ENCODE measurements at regions not wholly inside any gene's neighbourhood (a gene's known extent, or its start where the extent isn't known, plus 50 kb on each side); places are given as distances from the start of the nearest gene placed in this dataset.
"Not testable (repeated sequence)": the region's sequence is repeated elsewhere in the genome, so short reads cannot be mapped to it uniquely, and the experiment has no call there.

GRCh38 chr12:87231818-87232217, 797.4 kb downstream of the C12orf50 start:
- DNase-seq = no peak

- no peak for DNase-seq
Measured at GRCh38 chr12:87230441-87230840, 798.8 kb downstream of the C12orf50 start.

GRCh38 chr12:87227162-87227561, 802.0 kb downstream of the C12orf50 start:
- DNase-seq = no peak

GRCh38 chr12:87217491-87217890, 811.7 kb downstream of the C12orf50 start:
- DNase-seq = no peak

- no peak for DNase-seq
Measured at GRCh38 chr12:87216436-87216835, 812.8 kb downstream of the C12orf50 start.

- DNase-seq = no peak
Measured at GRCh38 chr12:87202189-87202588, 827.0 kb downstream of the C12orf50 start.

GRCh38 chr12:87201598-87201997, 827.6 kb downstream of the C12orf50 start:
- no peak for DNase-seq

GRCh38 chr12:87200289-87200979, 828.8 kb downstream of the C12orf50 start:
- no peak for DNase-seq

DNA sequence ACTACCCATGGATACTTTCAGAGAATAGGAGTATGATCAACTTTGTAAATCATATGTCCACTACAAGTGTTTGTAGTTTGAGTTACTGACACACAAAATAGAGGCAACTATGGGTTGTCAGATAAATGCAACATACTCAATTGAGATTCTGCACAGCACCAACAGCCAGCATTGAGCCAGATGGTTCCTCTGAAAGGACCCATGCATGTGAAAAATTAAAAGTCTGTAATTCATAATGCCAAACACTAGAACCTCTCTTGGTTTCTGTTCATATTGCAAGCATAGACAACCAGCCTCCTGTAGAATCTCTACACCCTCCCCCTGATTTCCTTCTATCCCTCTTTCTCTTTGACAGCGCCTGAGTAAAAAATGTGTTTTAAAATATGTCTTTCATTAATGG, 831.0 kb downstream of the C12orf50 start:
- no peak for DNase-seq

GRCh38 chr12:87196321-87196720, 832.9 kb downstream of the C12orf50 start:
- DNase-seq = no peak

- not testable (repeated sequence) for DNase-seq
Measured at GRCh38 chr12:87194389-87194788, 834.8 kb downstream of the C12orf50 start.

- no peak for DNase-seq
Measured at GRCh38 chr12:87185367-87185766, 843.8 kb downstream of the C12orf50 start.

DNA sequence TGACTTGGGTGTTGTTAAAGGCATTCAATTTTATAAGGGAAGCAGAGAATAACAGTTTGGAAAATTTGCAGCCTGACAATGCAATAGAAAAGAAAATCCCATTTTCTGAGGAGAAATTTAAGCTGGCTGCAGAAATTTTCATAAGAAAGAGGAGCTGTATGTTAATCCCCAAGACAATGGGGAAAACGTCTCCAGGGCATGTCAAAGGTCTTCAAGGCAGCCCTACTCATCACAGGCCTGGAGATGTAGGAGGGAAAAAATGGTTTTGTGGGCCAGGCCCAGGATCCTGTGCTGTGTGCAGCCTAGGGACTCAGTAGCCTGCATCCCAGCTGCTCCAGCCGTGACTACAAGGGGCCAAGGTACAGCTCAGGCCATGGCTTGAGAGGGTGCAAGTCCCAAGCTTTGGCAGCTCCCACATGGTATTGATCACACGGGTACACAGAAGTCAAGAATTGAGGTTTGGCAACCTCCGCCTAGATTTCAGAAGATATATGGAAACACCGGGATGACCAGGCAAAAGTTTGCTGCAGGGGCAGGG, 846.4 kb downstream of the C12orf50 start:
- DNase-seq = no peak

DNA sequence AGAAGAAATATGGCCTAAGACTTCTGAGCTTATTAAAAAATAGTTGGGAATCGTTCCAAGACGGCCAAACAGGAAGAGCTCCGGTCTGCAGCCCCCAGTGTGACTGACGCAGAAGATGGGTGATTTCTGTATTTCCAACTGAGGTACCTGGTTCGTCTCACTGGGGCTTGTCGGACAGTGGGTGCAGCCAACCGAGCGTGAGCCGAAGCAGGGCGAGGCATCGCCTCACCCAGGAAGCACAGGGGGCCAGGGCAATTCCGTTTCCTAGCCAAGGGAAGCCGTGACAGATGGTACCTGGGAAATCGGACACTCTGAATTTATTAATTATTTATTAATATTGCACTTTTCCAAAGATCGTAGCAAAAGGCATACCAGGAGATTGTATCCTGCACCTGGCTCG, 857.8 kb downstream of the C12orf50 start:
- DNase-seq = no peak

DNA sequence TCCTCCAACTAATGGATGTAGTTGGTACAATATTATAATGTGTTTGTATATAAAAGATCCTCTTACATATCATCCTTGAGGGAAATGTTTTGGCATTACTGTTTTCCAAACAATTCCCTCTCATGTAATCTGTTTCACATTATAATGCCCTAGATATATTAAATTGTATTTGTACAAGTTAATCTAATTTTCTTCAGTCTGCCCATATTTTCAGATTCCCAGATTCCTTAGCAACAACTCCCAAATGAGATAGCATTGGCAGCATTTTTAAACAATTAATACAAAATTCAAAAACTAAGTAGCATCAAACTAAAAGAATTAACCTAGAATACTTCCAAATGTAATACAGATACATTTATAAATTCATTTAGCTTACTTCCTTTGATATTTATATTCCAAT, 860.2 kb downstream of the C12orf50 start:
- no peak for DNase-seq

DNA sequence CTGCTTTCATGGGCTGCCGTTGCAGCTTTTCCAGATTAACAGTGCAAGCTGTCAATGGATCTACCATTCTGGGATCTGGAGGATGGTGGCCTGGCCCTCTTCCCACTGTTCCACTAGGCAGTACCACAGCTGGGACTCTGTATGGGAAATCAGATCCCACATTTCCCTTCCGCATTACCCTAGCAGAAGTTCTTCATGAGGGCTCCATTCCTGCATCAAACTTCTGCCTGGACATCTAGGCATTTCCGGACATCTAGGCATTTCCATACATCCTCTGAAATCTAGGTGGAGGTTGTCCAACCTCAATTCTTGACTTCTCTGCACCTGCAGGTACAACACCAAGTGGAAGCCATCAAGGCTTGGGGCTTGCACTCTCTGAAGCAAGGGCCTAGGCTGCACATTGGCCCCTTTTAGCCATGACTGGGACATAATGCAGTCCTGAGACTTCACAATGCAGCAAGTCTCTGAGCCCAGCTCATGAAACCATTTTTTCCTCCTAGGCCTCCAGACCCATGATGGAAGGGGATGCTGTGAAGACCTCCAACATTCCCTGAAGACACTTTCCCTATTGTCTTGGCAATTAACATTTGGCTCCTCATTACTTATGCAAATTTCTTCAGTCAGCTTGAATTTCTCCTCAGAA, 863.3 kb downstream of the C12orf50 start:
- no peak for DNase-seq

DNA sequence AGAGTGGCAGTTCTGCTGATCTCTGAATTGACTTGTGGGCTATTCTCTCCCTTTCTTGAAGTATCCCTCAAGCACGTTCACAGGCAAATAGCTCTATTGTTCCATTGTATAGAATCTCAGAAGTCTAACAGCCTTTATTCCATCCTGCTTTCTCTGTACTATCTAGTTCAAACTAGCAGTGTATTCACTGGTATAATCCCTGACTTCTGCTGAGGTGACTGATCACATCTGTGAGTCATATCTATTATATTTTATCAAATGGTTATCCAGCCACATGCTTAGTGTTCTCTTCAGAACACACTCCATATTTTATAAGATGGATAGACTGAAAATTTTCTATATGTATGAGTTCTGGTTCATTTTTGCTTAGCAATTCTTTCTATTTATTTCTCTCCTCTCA, 866.1 kb downstream of the C12orf50 start:
- no peak for DNase-seq

DNA sequence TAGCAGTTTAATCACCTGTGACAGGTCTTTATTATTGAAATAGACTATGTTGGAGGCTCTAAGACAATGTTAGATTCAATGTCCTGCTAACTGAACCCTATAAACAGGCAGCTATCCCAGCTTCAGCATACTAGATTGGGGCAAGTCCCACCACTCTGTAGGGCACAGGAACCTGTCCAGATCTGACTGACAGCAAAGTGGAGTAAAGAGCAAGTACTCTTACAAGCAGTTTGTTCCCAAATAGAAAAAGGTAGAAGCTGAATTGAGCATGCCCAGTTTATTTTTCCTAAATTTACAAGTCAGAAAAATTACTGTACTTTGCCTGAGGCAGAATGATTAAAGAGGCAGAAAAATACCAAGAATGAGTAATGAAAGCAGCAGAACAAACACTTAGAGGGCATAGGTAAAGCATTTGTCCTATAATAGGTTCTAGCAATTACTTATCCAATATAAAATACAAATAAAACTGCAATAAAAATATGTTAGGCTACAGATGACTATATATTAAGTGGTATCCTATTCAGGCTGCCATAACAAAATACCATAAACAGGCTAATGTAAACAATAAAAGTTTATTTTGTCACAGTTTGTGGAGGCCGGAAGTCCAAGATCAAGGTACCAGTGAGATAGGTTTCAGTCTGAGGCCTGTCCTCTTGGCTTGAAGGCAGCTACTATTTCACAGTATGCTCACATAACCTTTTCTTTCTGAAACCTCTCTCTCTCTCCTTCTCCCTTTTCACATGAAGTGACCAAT, 868.2 kb downstream of the C12orf50 start:
- no peak for DNase-seq

GRCh38 chr12:87157791-87158190, 871.4 kb downstream of the C12orf50 start:
- no peak for DNase-seq

DNA sequence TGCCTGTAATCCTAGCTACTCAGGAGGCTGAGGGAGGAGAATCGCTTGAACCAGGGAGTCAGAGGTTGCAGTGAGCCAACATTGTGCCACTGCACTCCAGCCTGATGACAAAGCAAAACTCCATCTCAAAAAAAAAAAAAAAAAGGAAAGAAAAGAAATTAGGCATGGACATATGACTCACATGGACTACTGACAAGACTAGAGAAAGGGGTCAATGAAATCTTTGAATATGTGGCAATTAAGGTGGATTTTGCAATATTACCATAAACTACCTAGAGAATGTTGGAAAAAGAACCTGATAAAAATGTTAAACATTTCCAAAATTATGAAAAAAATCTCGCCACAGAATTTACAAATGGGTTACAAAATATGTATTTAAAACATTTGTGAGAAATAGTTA, 873.6 kb downstream of the C12orf50 start:
- no peak for DNase-seq

DNA sequence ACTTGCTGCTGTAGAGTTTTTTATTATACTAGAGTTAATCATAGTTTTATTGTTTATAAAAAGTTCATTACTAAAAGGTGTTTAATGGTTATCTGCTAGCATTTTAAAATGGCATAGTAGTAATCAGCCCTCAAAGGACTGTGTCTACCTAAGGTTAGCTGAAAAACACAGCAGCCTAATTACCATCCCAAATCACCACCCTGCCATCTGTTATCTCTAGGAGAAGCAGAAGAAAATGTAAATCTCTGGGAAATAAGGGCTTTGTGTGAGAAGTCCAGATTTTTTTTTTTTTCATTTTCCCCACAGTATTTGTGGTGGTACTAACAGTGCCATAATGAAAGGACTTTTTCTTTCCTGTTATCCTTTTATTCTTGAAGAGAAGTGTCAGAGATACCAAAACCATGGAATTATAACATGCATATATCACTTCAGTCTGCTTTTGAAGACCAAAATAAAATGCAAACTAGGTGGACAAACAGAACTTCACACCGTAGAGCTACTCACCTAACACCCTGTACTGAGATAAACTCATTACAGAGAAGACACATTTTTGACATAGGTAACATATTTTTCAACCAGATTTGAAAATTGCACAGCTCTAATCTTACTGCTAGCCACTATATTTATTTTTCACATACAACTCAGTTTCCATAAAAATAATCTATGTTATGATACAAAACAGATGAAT, 876.2 kb downstream of the C12orf50 start:
- DNase-seq = no peak

GRCh38 chr12:87152075-87152474, 877.1 kb downstream of the C12orf50 start:
- no peak for DNase-seq

DNA sequence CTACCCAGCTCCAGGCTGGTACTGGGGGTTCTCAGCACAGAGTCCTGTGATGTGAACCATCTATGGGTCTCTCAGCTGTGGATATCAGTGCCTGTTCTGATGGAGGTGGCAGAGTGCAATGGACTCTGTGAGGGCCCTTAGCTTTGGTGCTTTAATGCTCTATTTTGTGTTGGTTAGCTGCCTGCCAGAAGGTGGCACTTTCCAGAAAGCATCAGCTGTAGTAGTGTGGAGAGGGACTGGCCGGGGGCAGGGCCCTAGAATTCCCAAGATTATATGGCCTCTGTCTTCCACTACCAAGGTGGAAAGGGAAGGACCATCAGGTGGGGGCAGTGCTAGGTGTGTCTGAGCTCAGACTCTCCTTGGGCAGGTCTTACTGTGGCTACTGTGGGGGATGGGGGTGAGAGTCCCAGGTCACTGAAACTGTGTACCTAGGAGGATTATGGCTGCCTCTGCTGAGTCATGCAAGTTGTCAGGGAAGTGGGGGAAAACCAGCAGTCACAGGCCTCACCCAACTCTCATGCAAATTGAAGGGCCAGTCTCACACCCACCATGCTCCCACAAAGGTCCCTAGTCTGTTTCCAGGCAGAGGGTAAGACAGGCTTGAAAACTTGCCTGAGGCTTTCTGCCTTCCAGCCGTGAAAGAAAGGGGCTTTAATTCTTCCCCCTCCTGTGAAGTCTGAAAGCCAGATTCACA, 878.1 kb downstream of the C12orf50 start:
- DNase-seq = no peak
